ENCODE measurements at regions not wholly inside any gene's neighbourhood (a gene's known extent, or its start where the extent isn't known, plus 50 kb on each side); places are given as distances from the start of the nearest gene placed in this dataset.

- H2BK5ac ChIP-seq (ENCODE audit: low read depth, low read length): no peak overlapping the region
- H2BK15ac ChIP-seq (ENCODE audit: low read length): no peak overlapping the region
- H4K5ac ChIP-seq (ENCODE audit: insufficient read length, low read depth, low read length): no peak overlapping the region
- no peaks in the 10 kb centered on the region for H4K20me1 ChIP-seq (replicated peaks in 1 of 2; ENCODE audit: control insufficient read depth in 1 of 2, insufficient read depth in 2 of 2, low read length in 2 of 2)
- H3K18ac ChIP-seq (ENCODE audit: extremely low read depth, low read length): no peak overlapping the region
- no peak overlapping the region for H3K14ac ChIP-seq (ENCODE audit: insufficient read length)
- no peak overlapping the region for H4K8ac ChIP-seq (ENCODE audit: extremely low read depth, insufficient read depth, low read length)
- H3K23me2 ChIP-seq (ENCODE audit: low read depth, low read length): no peaks in the 10 kb centered on the region; the same call in 1 of the 2 replicates
- H3K27ac ChIP-seq (ENCODE audit: low read depth, low read length): no peak overlapping the region
- FAIRE-seq (no peak), DNase-seq (ENCODE audit: low read depth in 1 of 2, low spot score in 2 of 2) (no peak)
- no peak overlapping the region for H2AFZ ChIP-seq (ENCODE audit: low read length)
- H2BK12ac ChIP-seq (ENCODE audit: low read depth, low read length): no peak overlapping the region
- no peak overlapping the region for H3K4ac ChIP-seq (replicated peaks; ENCODE audit: insufficient read length, low read depth, low read length)
- no peak overlapping the region for H4K91ac ChIP-seq (replicated peaks; ENCODE audit: insufficient read length, low read length)
- 74% methylated on average over 1 of the region's 1 CpG; no CpG with 5 or more reads in 1 of the 2 experiments for WGBS, 2 experiments (ENCODE audit: extremely low coverage in 1 of 2, insufficient coverage in 1 of 2, insufficient read length in 1 of 2, insufficient replicate concordance in 2 of 2, low coverage in 1 of 2, low lambda C conversion rate in 2 of 2, missing lambda C conversion rate in 1 of 2)
- H3K27me3 ChIP-seq (replicated peaks in 1 of 4; ENCODE audit: control insufficient read depth in 3 of 4, extremely low read depth in 1 of 4, insufficient read depth in 3 of 4, low read length in 3 of 4): no peaks in the 10 kb centered on the region
- H2BK20ac ChIP-seq (ENCODE audit: low read length): no peak overlapping the region
- H3K79me1 ChIP-seq (ENCODE audit: low read depth, low read length): no peaks in the 10 kb centered on the region
- H3K56ac ChIP-seq (replicated peaks; ENCODE audit: insufficient read length, low read depth, low read length): no peak overlapping the region
- no peaks in the 10 kb centered on the region; a peak in 2 of 7 replicates for H3K4me1 ChIP-seq (replicated peaks in 1 of 4; ENCODE audit: control insufficient read depth in 3 of 4, insufficient read depth in 4 of 4, low read length in 3 of 4)
- no peak overlapping the region for H3K4me3 ChIP-seq (ENCODE audit: extremely low read depth in 1 of 4, insufficient read depth in 2 of 4, low read depth in 3 of 4, low read length in 4 of 4)
- no peak overlapping the region for H2AK5ac ChIP-seq (ENCODE audit: low read depth, low read length)
- no peak overlapping the region for H3K4me2 ChIP-seq (ENCODE audit: insufficient read depth in 1 of 2, low read depth in 2 of 2, low read length in 2 of 2)
- no peak overlapping the region for H2BK120ac ChIP-seq (replicated peaks; ENCODE audit: low read depth, low read length)
- H3K36me3 ChIP-seq (ENCODE audit: control insufficient read depth in 2 of 4, insufficient read depth in 4 of 4, low read length in 3 of 4): no peaks in the 10 kb centered on the region
- TF ChIP-seq YY1 (IDR thresholded peaks at IDR 0.05; ENCODE audit: low read depth, low read length): no peak
- no peak for TF ChIP-seq NANOG (IDR thresholded peaks at IDR 0.05; ENCODE audit: insufficient read depth, low read depth, low read length, poor library complexity, severe bottlenecking)
- TF ChIP-seq ASH2L (IDR thresholded peaks at IDR 0.05; ENCODE audit: low read length): no peak
- no peak for TF ChIP-seq TEAD4 (IDR thresholded peaks at IDR 0.05; ENCODE audit: low read depth, low read length)
- no peak for TF ChIP-seq CBX8 (IDR thresholded peaks at IDR 0.05; ENCODE audit: borderline replicate concordance, low read depth, low read length)
- no peak overlapping the region for H3K9ac ChIP-seq (replicated peaks in 1 of 4; ENCODE audit: extremely low read depth in 1 of 4, low read depth in 3 of 4, low read length in 3 of 4)
- no peak overlapping the region for H3K23ac ChIP-seq (ENCODE audit: insufficient read length)
- peaks cover 0 to 3% of the 10 kb centered on the region in 2 experiments; a peak in 1 of 4 replicates for H3K9me3 ChIP-seq (ENCODE audit: insufficient read depth in 2 of 2, low read depth in 1 of 2, low read length in 1 of 2)
- H3K79me2 ChIP-seq (ENCODE audit: control insufficient read depth in 1 of 2, insufficient read depth in 2 of 2, low read length in 2 of 2): no peaks in the 10 kb centered on the region
- CTCF ChIA-PET (ENCODE audit: partially characterized antibody): no interaction called here
- POLR2A ChIA-PET (ENCODE audit: partially characterized antibody): no interaction called here
These were observed 308.4 kb upstream of the ROBO2 start for GRCh38 chr3:76731471-76731870.

Measured in H1 (cell line).